Thymus (tissue), 11 donors: ENCODE measurements at regions not wholly inside any gene's neighbourhood (a gene's known extent, or its start where the extent isn't known, plus 50 kb on each side); places are given as distances from the start of the nearest gene placed in this dataset.
"Not testable (repeated sequence)": the region's sequence is repeated elsewhere in the genome, so short reads cannot be mapped to it uniquely, and the experiment has no call there.

ENCODE experiments used
- DNase-seq, 9 donors: peaks; one replicate each; pipeline ENCODE4 v3.0.0-alpha.2; 2013; ENCODE audit warnings: low spot score in 9 of 9, low read depth in 6 of 9, missing footprints in 1 of 9
- H3K27ac ChIP-seq, 2 donors: one replicate each; pipeline ENCODE4 v1.5.1; 2013; ENCODE audit warnings: control low read depth in 1 of 2, low read depth in 1 of 2, low read length in 1 of 2, mild to moderate bottlenecking in 1 of 2, moderate library complexity in 1 of 2
- H3K27me3 ChIP-seq, 2 donors: one replicate each; pipeline ENCODE4 v1.5.1; 2013; ENCODE audit warnings: low read length in 1 of 2; ENCODE audit not compliant: control insufficient read depth in 2 of 2, insufficient read depth in 1 of 2
- H3K36me3 ChIP-seq, 2 donors: one replicate each; pipeline ENCODE4 v1.5.1; 2013; ENCODE audit warnings: low read length in 1 of 2, mild to moderate bottlenecking in 1 of 2, moderate library complexity in 1 of 2; ENCODE audit not compliant: control insufficient read depth in 2 of 2, insufficient read depth in 2 of 2
- H3K4me1 ChIP-seq, 2 donors: one replicate each; pipeline ENCODE4 v1.5.1; 2013; ENCODE audit warnings: low read length in 2 of 2; ENCODE audit not compliant: control insufficient read depth in 2 of 2, insufficient read depth in 2 of 2
- H3K4me3 ChIP-seq, 2 donors: one replicate each; pipeline ENCODE4 v1.5.1; 2013; ENCODE audit warnings: low read length in 2 of 2, control low read depth in 1 of 2, mild to moderate bottlenecking in 1 of 2
- H3K9me3 ChIP-seq, 2 donors: one replicate each; pipeline ENCODE4 v1.5.1; 2013; ENCODE audit warnings: low read length in 1 of 2, mild to moderate bottlenecking in 1 of 2; ENCODE audit not compliant: control insufficient read depth in 2 of 2, insufficient read depth in 1 of 2
- WGBS: extraction: QIAGEN DNeasy Blood & Tissue Kit; methylation state at CpG from one replicate; pipeline ENCODE4 v1.1.7; 2013; 5-methylcytosine and 5-hydroxymethylcytosine counted together
- donor health status: healthy.

GRCh38 chr11:134949121-134950090, 537.4 kb upstream of the B3GAT1 start:
- Histone ChIP-seq H3K9me3 (no peaks in the 10 kb centered on the region), H3K4me3 (no peak overlapping the region), H3K4me1 (no peaks in the 10 kb centered on the region), H3K27me3 (no peaks in the 10 kb centered on the region), H3K27ac (no peak overlapping the region), H3K36me3 (no peaks in the 10 kb centered on the region)
- DNase-seq, result no peak
- 72% methylated on average over 11 of the region's 11 CpGs for WGBS

- no peak for DNase-seq
- H3K27me3 ChIP-seq, result no peaks in the 10 kb centered on the region
- H3K4me3 ChIP-seq, result no peak overlapping the region
- H3K36me3 ChIP-seq, result no peaks in the 10 kb centered on the region
- 94% methylated on average over 10 of the region's 10 CpGs for WGBS
- H3K27ac ChIP-seq, result no peak overlapping the region
- H3K4me1 ChIP-seq, result no peaks in the 10 kb centered on the region
- no peaks in the 10 kb centered on the region for H3K9me3 ChIP-seq
Observed at GRCh38 chr11:134947556-134947955, 535.5 kb upstream of the B3GAT1 start.

- WGBS, result 65% methylated on average over 9 of the region's 9 CpGs
- no peak for DNase-seq
- Histone ChIP-seq H3K27me3 (no peaks in the 10 kb centered on the region), H3K4me1 (no peaks in the 10 kb centered on the region), H3K36me3 (no peaks in the 10 kb centered on the region), H3K27ac (no peak overlapping the region), H3K9me3 (no peaks in the 10 kb centered on the region), H3K4me3 (no peak overlapping the region)
Observed at GRCh38 chr11:134945993-134946392, 534.0 kb upstream of the B3GAT1 start.

GRCh38 chr11:134944986-134945385, 532.9 kb upstream of the B3GAT1 start:
- Histone ChIP-seq H3K4me3 (no peak overlapping the region), H3K9me3 (no peaks in the 10 kb centered on the region), H3K4me1 (no peaks in the 10 kb centered on the region), H3K36me3 (no peaks in the 10 kb centered on the region), H3K27me3 (no peaks in the 10 kb centered on the region), H3K27ac (no peak overlapping the region)
- 93% methylated on average over 10 of the region's 10 CpGs for WGBS
- no peak for DNase-seq

GRCh38 chr11:134944131-134944530, 532.1 kb upstream of the B3GAT1 start:
- 85% methylated on average over 5 of the region's 5 CpGs for WGBS
- Histone ChIP-seq H3K4me3 (no peak overlapping the region), H3K36me3 (no peaks in the 10 kb centered on the region), H3K27ac (no peak overlapping the region), H3K27me3 (no peaks in the 10 kb centered on the region), H3K4me1 (no peaks in the 10 kb centered on the region), H3K9me3 (no peaks in the 10 kb centered on the region)
- DNase-seq, result no peak

GRCh38 chr11:134943544-134943943, 531.5 kb upstream of the B3GAT1 start:
- DNase-seq, result no peak
- H3K27me3 ChIP-seq, result no peaks in the 10 kb centered on the region
- no peaks in the 10 kb centered on the region for H3K9me3 ChIP-seq
- H3K4me1 ChIP-seq, result no peaks in the 10 kb centered on the region
- no peak overlapping the region for H3K27ac ChIP-seq
- H3K4me3 ChIP-seq, result no peak overlapping the region
- WGBS, result 93% methylated on average over 6 of the region's 6 CpGs
- H3K36me3 ChIP-seq, result no peaks in the 10 kb centered on the region

- Histone ChIP-seq H3K4me1 (no peaks in the 10 kb centered on the region), H3K9me3 (no peaks in the 10 kb centered on the region), H3K27me3 (no peaks in the 10 kb centered on the region), H3K36me3 (no peaks in the 10 kb centered on the region), H3K4me3 (no peak overlapping the region), H3K27ac (no peak overlapping the region)
- WGBS, result 86% methylated on average over 12 of the region's 12 CpGs
- no peak for DNase-seq
Observed at GRCh38 chr11:134942681-134943080, 530.6 kb upstream of the B3GAT1 start.

- H3K36me3 ChIP-seq, H3K27me3 ChIP-seq, DNase-seq, H3K4me3 ChIP-seq, H3K9me3 ChIP-seq, H3K27ac ChIP-seq, H3K4me1 ChIP-seq: not testable (repeated sequence)
- 49% methylated on average over 18 of the region's 18 CpGs for WGBS
Observed at GRCh38 chr11:134941936-134942600, 530.0 kb upstream of the B3GAT1 start.

GRCh38 chr11:134941326-134941725, 529.3 kb upstream of the B3GAT1 start:
- H3K36me3 ChIP-seq, result no peaks in the 10 kb centered on the region
- no peaks in the 10 kb centered on the region for H3K4me1 ChIP-seq
- H3K27ac ChIP-seq, result no peak overlapping the region
- H3K9me3 ChIP-seq, result no peaks in the 10 kb centered on the region
- H3K4me3 ChIP-seq, result no peak overlapping the region
- WGBS, result 67% methylated on average over 5 of the region's 5 CpGs
- no peak for DNase-seq
- no peaks in the 10 kb centered on the region for H3K27me3 ChIP-seq
